HG02759 (cell line): ENCODE measurements at regions not wholly inside any gene's neighbourhood (a gene's known extent, or its start where the extent isn't known, plus 50 kb on each side); places are given as distances from the start of the nearest gene placed in this dataset.

Experiments used
- ATAC-seq: cut with Tn5 transposase; IDR thresholded peaks from one replicate; pipeline ENCODE4 v1.9.1; 2021; ENCODE audit warnings: mild to moderate bottlenecking, moderate library complexity; ENCODE audit not compliant: unreplicated experiment

DNA sequence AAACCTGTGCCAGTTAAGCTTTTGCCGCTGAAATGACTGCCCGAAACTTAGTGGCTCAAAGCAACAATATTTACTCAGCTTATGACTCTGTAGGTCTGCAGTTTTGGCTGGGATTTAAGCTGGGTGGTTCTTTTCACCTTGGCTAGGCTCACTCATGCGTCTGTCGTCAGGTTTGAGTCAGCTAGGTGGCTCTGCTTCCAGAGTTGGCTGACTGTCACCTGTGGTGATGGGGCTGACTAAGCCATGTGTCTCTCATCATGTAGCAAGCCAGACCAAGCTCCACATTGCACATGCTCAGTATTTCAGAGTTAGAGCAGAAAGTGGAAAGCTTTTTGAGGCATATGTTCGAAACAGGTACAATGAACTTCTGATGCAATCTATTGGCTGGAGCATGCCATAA, 354.8 kb downstream of the MEIS1 start:
- no peak for ATAC-seq

DNA sequence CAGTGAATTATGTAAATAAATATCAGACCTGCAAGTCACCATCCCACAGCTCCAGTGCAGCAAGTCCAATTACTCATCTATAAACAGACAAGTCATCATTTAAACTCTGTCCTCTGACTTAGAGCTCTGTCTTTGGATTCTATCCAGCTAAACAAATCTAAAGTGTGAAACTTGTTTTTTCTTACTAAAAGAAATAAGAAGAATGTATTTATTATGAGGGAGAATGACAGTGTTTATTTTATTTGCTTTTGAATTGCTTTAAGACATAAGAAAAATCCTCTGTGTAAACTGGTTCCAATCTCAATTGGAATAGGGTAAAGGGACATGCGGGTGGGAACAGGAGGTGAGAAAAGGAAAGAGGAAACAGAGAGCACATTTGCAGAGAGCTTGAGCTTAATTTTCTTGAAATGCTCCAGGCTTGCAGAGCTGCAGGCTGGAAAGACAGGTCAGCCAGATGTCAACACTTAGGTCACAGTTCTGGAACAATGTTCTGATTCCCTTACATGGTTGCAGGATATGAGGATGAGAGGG, 355.8 kb downstream of the MEIS1 start:
- no peak for ATAC-seq

DNA sequence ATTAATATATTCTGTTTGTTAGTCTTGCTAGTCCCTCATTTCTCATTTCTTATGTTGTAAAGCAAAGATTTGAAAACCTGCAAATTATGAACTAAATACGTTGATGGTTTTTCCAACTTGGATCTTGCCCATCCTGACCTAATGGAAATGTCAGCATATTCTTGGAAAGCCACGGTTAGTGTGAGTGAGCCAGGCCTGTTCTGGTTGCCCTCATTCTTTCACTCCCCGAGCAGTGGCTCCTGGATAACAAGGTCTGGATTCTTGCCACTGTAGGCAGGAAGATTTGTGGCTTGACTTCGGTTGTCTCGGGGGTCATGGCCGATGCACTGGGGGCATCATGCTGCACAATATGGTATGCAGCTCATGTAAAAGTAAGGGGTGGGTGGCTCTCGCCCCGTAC, 359.1 kb downstream of the MEIS1 start:
- no peak for ATAC-seq

DNA sequence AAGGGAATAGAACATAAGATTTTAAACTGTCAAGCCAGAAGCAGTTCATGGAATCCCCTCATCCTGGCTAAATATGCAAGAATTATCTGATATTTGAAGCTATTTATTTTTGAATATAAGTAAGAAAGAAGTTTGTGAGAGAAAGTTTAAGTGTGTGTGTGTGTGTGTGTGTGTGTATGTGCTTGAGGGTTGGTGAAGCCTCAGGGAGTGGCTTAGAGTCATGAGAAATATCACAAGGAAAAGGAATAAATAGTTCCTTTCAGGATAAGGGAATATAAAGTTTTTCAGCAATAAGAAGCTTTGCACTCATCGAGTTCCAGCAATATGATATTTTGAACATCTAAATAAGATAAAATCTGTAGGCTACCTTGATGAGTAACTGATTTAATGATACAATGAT, 359.6 kb downstream of the MEIS1 start:
- ATAC-seq, result no peak

DNA sequence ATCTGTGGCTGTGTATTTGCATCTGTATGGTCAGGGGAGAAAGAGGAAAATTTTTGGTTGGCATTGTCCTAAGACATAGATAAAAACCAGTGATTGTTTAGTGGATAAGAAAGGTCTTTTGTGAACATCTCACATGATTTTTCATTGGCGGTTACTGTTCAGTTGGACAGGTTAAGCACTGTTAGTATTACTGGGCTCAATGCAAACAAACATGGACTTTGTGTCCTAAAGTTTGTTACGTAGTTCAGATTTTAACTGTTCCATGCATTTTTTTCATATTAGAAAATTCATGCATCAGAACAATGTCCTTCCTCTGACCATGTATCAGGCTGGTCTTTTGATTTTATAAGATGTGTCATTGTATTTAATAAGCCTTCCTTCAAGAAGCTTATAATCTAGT, 368.0 kb downstream of the MEIS1 start:
- no peak for ATAC-seq

DNA sequence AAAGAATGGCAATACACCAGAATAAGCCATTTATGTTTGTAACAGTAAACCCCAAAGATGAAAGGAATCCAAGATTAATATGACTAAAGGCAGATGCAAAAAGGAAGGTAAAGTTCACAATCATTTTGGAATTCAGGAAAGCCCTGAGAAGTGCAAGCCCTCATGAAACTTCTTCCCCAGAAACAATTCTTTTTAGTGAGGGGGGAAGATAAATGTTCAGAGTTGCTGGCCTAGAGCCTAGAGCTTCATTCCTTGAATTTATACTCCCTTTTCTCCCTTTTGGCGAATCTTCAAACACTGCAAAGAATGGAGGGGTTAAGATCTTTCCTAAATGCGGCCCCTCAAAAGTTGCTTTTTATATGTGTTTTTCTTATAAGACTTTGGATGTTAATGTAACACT, 368.8 kb downstream of the MEIS1 start:
- no peak for ATAC-seq

DNA sequence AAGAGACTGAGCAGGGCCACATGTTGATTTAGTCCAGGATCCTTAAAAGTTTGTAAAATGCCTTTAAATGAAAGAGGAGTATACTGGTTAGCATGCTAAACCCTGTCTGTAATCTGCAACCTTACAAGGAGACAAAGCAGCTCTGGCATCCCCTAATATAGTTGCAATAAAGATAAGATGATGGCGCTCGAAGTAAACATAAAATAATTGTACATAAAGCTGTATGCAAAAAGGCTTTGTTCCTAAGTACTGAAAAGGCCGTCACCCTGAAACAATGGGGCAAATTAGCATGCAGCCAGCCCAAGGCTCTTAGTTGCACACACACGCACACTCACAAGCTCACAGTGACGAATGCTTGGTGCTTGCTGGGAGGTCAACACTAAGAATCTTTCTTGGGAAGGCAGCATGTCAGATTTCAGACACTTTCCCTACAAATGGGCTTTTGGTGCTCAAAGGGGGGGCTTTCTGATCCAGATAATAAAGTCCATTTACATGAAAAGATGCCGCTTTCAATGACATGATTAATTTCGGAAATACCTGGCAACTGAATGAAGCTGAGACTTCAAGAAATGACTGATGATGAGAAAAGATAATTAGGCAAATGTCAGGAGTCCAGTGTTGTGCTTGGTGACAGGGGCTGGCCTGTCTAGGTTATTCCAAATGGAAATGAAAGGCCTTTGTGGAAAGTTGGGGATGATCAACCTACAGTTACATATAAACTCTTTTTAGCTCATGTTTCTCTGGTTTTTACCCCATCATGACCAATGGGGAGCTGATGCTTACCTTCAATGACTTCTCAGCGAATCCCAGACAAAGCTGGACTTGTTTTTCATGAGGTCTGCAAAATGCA, 370.3 kb downstream of the MEIS1 start:
- ATAC-seq, result no peak

DNA sequence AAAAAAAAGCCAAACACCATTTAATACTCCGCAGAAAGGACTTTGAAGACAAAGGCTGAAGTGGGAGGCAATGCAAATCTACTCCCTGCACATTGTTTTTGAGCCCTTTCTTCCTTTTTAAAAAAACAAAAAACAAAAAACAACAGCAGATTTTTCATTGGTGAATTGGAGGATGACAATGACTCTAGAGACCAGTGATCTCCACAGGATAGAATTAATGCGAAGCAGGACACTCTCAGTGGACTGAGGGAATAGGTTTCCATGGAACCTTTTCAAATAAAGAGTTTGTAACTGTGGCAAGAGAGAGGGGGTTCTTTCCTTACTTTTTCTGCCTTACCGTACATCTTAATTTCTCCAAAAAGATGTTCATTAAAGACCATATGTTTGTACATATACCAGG, 371.0 kb downstream of the MEIS1 start:
- no peak for ATAC-seq

DNA sequence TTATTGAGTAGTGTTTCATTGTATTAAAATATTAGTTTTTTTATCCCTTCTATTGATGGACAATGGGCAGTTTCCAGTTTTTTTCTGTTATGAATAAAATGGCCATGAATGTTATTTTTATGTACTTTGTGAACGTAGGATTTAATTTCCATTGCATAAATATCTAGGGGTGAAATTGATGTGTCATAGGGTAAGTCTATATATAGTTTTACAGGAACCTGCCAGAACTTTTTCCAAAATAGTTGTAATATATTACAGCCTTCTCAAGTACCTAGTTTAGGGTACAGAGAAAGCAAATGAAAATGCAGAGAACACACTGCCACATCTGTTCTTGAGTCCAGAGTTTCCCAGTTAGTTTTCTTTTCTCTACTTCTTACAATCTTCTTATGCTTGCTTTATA, 378.6 kb downstream of the MEIS1 start:
- ATAC-seq, result no peak

DNA sequence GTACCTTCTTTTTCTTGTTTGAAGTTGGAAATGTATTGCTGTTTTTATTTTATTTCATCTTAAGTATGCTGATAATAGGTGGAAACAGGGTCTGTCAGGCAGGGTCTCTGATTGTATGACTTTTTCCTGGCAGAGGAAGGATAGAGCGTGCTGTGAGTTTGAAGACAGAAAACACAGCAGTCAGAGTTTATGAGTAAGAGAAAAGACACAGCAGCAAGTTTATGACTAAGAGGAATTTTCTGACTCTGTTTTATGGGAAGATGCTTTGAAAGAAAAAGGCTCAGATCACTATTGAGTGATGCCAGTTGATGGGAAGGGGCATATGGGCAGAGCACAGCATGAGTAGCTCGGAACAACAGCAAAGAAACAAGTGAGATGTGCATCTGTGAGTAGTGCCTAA, 379.1 kb downstream of the MEIS1 start:
- no peak for ATAC-seq

DNA sequence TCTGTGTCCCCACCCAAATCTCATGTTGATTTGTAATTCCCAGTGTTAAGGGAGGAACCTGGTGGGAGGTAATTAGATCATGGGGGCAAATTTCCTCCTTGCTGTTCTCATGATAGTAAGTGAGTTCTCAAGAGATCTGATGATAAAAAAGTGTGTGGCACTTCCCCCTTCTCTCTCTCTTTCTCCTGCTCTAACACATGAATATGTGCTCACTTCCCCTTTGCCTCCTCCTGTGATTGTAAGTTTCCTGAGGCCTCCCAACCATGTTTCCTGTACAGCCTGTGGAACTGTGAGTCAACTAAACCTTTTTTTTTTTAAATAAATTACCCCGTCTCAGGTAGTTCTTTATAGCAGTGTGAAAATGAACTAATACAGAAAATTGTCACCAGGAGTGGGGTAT, 380.0 kb downstream of the MEIS1 start:
- ATAC-seq, result no peak

DNA sequence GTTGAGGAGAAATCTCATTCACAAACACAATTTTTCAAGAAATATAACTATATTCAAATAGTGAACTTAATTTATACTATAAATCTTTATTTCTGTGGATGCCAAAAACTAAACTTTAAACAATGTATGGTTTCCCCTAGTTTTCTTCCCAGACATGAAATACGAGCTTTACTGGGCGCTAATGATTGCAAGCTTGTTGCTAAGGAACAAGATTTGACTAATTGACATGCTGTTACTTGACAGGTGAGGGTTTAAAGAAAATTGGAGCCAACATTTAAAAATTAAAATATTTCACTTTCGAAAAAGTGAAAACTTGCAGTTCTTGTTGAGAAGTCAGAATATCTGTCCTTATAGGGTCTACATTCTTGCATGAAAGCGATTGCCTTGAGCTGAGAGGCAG, 381.0 kb downstream of the MEIS1 start:
- ATAC-seq, result no peak

DNA sequence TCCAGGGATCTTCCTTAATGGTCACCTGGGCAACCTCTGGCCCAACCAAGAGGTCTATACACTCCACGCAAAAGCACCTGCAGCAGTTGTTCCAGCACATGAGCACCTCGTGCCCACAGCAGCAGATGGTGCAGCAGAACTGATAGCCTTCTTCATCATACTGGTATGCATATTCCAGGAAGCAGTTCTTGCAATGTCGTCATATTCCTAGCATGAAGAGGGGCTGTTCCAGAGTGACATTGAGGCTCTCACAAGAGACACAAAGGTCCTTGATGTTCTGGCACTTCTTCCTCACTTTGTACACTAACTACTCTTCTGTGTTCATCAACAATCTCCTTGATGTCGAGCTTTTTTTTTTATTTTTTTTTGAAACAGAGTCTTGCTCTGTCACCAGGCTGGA, 386.2 kb downstream of the MEIS1 start:
- ATAC-seq, result no peak

DNA sequence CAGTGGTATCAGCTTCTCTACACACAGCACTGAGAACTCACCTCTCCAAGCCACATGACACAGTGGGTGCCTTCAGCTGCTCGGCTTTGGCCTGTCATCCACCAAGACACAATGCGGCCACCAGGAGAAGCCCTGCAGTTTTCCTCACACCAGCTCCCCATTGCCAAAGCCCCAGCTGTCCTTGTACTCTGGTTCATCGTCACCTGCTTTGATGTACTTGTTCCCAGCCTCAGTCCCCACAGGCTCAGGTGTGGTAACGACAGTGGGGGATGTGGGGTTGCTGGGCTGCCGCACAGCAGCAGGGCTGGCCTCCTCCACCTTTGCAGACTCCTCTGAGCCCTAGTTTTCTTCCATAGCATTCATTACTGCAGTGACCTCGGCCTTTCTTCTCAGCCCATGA, 387.3 kb downstream of the MEIS1 start:
- ATAC-seq, result no peak

DNA sequence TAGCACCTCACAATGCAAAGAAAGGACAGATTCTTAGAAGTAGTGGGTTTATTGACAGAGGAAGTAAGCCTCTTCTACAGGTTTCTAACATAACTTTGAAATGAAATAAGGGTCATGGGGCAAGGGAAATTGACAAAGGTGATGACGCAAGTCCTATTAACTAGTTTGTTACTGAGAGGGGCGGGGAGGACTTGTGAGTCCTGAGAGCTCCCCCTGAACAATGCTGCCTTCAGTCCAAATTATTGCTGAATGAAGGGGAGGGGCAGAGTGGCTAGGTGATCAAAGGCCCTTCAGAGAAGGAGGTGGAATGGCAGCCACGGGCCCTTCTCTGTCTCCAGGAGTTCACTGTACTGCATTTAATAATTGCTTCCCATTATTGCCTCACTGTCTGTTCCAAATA, 390.0 kb downstream of the MEIS1 start:
- no peak for ATAC-seq

DNA sequence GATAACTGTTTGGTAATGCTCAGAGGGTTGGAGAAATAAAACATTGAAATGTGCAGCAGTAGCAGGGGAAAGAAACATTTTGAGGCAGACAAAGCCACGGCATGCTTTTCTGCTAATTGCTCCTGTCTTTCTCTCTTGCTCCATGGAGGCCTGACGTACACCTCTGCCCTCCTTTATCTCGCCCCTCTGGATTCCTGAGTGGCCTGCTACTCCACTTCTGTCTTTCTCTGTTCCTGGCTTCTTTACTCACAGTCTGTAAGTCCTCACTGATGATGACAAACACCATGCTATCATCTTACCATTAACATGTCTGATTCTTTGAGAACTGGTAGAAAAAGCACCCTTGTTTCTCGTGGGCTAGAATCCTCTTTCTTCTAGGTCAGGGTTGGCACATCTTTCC, 392.9 kb downstream of the MEIS1 start:
- no peak for ATAC-seq

DNA sequence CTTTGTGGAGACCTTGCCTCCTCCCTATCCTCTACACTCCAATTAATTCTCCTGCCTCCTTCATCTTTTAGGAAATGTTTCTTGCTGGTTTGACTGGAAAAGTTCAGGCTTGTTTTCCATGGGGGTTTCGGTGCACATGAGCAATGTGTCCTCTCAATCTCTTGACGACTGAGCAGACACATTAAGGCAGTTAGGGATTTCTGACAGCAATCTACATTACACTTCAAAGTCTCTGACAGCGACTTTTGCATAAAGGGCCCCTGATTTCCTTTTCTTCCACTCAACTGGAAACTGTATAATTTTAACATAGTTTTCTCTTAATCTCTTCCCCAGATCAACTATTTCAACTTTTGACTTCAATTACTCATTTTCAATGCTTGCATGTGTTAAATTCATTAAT, 394.0 kb downstream of the MEIS1 start:
- no peak for ATAC-seq

DNA sequence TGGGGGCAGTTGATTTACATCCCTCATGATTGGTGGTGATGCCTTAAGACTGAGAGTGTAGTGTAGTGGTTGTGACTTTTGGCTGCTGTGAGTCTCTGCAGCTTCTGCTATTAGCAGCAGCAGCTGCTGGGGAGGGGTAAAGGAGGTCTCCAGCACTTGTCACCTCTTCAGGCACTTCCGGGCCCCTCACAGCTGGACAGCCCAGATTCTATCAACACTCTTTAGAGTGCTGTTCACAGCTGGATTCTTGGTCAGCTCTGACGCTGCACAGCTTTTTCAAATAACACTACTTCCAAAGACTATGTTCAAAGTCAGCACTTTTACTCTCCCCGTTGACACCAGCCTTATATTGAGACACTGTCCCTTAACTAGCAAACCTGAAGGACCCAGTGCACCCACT, 396.0 kb downstream of the MEIS1 start:
- no peak for ATAC-seq

DNA sequence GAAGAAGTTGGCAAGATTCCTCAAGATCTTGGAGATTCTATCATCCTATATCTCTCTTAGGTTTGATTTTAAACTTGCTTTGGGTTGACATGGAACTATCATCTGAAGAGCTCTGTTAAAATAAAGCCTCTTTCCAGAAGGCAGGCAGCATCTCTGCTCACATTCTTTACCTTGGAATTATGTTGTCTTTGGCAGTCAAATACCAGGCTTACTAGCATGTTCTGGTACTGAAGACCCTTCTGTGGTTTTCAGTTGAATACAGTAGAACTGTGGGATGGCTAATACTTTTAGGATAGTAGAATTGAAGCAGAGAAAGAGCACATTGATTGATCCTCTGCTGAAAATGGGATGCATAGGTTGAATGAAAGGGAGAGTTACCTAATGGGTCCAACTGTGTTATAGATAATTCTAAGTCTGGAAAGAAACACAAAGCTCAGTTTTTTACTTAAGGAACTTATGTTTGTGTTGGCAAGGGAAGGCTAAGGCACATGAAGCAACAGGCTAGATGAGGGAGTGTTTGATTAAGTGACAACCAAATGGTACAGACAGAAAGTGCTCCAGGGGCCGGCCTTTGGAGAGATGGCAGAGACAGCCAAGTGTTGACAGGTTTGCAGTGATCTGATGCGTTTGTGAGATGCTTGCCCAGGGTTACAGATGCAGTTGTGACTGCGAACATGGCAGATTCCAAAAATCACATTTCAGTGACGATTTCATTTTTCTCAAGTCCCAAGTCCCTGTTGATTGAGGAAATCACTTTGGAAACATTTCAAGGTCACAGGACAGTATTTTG, 397.9 kb downstream of the MEIS1 start:
- no peak for ATAC-seq

DNA sequence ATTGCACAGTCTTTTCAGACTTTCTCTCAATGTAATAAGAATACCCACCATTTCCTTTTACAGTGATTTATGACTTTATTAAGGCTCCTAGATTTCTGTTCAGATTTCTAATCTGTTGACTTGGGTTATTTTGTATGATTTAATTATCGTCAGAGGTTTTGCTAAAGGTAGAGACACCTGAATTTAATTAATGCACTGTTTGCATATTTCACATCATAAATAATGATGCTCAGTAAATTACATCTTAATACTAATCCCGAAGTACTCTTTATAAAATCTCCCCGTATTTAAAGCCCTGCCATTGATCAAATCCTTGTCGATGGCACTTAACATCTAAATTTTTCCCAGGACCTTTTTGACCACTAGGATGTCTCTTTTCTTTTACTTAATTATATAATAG, 399.9 kb downstream of the MEIS1 start:
- no peak for ATAC-seq

DNA sequence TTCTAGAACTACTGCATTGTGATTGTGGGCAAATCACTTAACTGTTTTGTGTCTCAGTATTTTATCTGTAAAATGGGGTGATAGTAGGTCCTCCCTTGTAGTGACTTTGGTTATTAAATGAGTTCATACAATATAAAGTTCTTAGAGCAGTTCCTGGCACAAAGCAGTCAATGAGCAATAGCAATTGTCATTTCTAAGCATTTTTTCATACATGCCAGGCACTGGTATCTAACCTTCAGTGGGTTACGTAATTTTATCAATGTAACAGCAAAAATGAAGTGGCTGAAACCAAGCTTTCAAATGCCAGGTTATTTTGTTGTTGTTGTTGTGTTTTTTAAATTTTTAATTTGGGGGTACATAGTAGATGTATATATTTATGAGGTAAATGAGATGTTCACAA, 401.9 kb downstream of the MEIS1 start:
- ATAC-seq, result no peak
